ENCODE measurements at regions not wholly inside any gene's neighbourhood (a gene's known extent, or its start where the extent isn't known, plus 50 kb on each side); places are given as distances from the start of the nearest gene placed in this dataset.

DNA sequence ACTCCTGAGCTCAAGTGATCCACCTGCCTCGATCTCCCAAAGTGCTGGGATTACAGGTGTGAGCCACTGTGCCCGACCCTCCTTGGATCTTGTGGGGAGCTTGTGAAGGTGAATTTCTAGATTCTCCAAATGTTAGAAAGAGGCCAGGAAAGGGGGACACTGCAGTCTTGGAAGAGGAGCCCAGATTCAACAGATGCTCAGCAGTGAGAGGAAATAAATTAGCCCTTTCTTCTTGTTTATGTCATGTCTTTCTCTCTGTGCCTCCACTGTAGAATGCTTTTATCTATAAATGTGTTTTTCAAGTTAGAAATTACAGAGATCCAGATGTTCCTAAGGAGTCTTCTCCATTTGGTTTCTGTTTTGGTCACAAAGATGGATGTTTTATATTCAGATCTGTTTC lies 346.6 kb upstream of the KAZN start:
- no peak overlapping the region for H3K27ac ChIP-seq

DNA sequence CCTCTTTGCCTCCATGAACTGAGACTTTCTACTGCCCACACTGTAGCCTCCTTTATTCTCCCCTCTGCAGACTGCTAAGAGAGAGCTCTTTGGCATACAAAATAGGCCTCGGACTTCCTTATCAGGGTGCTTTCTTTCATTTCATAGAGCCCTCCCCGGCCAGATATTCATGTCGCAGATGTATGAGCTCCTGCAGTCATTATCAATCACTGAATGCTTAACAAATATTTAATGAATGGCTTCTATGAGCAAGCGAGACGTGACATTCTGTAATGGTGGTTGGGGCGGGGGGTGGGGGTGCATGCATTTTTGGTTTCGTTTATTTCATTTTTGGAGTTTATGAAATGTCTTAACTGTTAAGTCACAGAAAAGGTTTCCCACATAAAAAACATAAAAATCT lies 344.8 kb upstream of the KAZN start:
- no peak overlapping the region for H3K27ac ChIP-seq
- TF ChIP-seq, protein P1, sequence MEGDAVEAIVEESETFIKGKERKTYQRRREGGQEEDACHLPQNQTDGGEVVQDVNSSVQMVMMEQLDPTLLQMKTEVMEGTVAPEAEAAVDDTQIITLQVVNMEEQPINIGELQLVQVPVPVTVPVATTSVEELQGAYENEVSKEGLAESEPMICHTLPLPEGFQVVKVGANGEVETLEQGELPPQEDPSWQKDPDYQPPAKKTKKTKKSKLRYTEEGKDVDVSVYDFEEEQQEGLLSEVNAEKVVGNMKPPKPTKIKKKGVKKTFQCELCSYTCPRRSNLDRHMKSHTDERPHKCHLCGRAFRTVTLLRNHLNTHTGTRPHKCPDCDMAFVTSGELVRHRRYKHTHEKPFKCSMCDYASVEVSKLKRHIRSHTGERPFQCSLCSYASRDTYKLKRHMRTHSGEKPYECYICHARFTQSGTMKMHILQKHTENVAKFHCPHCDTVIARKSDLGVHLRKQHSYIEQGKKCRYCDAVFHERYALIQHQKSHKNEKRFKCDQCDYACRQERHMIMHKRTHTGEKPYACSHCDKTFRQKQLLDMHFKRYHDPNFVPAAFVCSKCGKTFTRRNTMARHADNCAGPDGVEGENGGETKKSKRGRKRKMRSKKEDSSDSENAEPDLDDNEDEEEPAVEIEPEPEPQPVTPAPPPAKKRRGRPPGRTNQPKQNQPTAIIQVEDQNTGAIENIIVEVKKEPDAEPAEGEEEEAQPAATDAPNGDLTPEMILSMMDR (conservative IDR thresholded peaks at IDR 0.05): no peak

More for the DNA sequence above, 346.6 kb upstream of the KAZN start:
- TF ChIP-seq, protein P1 (conservative IDR thresholded peaks at IDR 0.05): no peak

DNA sequence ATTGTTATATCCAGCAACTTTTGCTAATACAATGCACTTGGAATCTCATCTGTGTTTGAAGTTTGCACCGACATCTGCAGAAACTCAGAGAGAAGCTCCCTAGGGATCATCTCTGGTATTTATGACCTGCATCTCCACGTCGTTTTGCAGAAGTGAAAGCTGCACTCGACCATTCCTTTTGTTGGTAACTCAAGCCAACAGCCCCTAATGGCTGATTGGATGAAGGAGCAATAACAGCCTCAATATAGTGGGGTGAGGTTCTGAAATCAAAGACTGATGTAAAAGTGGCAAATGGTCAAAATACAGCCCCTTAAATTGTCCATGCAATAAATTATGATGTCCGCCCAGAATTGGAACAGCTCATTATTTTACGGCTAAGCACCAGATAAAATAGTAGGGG lies 344.2 kb upstream of the KAZN start:
- H3K27ac ChIP-seq: no peak overlapping the region
- TF ChIP-seq, protein P1 (conservative IDR thresholded peaks at IDR 0.05): no peak

DNA sequence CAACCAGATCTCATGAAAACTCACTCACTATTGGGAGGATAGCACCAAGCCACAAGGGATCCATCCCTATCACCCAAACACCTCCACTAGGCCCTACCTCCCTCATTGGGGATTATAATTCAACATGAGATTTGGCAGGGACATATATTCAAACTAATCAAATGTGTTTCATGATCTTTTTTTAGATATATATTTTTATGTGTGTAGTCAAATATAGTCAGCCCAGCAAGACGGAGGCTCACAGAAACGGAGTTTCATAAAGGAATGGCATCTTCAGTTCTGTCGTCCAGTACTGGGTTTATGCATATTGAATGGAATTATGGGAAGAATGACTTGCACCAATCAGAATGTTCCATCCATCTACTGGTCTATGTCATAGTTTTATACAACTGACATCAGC lies 343.3 kb upstream of the KAZN start:
- no peak overlapping the region for H3K27ac ChIP-seq
- TF ChIP-seq, protein P1 (conservative IDR thresholded peaks at IDR 0.05): no peak

DNA sequence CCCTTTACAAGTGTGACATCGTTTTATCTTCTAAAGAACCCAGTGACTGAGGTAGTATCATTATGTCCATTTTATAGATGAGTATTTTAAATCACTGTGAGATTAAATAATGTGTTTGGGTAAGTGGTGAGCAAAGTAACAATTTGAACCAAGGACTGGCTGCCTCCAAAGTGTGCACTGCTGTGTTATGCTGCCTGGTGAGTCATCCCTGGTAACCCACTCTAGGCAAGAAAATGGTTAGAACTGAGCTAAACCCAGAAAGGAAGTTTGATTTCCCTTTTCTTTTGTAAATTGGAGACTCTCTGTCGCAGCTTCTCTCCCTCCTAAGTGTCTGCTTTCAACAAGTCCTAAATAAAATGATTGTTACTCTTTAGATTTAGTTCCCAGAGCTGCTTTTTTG lies 342.8 kb upstream of the KAZN start:
- TF ChIP-seq, protein P1 (conservative IDR thresholded peaks at IDR 0.05): no peak
- no peak overlapping the region for H3K27ac ChIP-seq

DNA sequence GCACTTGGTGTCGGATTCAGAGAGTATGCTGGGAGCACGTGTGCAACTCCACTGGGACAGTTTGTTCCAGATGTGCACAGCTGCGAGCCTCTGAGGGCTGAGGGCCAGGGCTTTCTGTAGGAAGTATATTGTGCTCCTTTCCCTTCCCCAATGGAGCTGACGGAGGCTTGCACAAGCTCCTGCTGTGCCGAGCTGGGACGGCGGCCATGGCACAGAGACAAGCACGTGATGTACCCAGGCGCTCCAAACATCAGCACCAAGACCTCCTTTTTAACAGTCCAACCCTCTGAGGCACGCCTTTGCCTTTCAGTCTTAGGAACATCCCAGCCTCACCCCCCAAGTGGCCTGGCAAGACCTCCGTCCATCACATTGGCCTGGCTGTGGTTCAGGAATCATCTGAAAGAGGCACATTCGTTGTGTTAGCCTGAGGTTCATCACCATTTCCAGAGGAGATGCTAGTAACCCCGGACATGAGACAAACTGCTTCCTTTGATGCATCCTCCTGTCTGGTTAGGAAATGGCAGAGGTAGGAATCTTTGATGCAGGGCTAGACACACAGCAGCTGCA lies 339.2 kb upstream of the KAZN start:
- TF ChIP-seq, protein P1 (conservative IDR thresholded peaks at IDR 0.05): no peak
- H3K27ac ChIP-seq: no peak overlapping the region

DNA sequence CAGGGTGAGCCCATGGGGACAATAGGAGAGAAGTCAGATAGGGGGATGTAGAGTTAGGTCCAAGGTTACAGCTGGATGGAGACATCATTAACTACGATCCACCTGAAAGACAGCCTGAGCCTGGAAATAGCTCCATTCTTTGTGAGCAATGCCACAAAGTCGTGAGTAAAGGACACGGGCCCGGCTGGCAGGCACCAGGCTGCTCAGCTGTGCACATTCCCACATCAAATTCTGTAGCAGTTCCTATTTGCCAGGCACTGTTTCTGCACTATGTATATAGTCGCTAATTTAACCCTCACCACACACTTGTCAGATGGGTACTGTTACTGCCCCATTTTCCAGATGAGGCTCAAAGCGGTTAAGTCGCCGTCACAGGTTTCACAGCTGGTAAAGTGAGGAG lies 338.0 kb upstream of the KAZN start:
- TF ChIP-seq, protein P1 (conservative IDR thresholded peaks at IDR 0.05): no peak
- no peak overlapping the region for H3K27ac ChIP-seq
